Karpas-422 (cell line): ENCODE measurements at regions not wholly inside any gene's neighbourhood (a gene's known extent, or its start where the extent isn't known, plus 50 kb on each side); places are given as distances from the start of the nearest gene placed in this dataset.
"Not testable (repeated sequence)": the region's sequence is repeated elsewhere in the genome, so short reads cannot be mapped to it uniquely, and the experiment has no call there.

Source experiments
- DNase-seq: peaks from one replicate; pipeline ENCODE4 v3.0.0-alpha.2; 2015
- H2AFZ ChIP-seq: fragments of 200-600 bp; sonication (generic); 2 replicates; pipeline ENCODE4 v1.6.1; 2014; ENCODE audit warnings: antibody characterized with exemption, low read length, mixed read lengths
- H3K27ac ChIP-seq: fragments of 200-600 bp; sonication (generic); 2 replicates; pipeline ENCODE4 v1.5.1; 2014; ENCODE audit warnings: mild to moderate bottlenecking, low read length, moderate library complexity
- H3K27me3 ChIP-seq: fragments of 200-600 bp; sonication (generic); 2 replicates; pipeline ENCODE4 v1.6.1; 2014; ENCODE audit warnings: low read length, mixed read lengths
- H3K36me3 ChIP-seq: fragments of 200-600 bp; sonication (generic); 2 replicates; pipeline ENCODE4 v1.6.1; 2014; ENCODE audit warnings: low read length, mixed read lengths; ENCODE audit not compliant: insufficient read depth
- H3K4me1 ChIP-seq: fragments of 200-600 bp; sonication (generic); 2 replicates; pipeline ENCODE4 v1.6.1; 2014; ENCODE audit warnings: mild to moderate bottlenecking, low read length, mixed read lengths
- H3K4me2 ChIP-seq: fragments of 200-600 bp; sonication (generic); 2 replicates; pipeline ENCODE4 v1.6.1; 2014; ENCODE audit warnings: low read length, low read depth, mild to moderate bottlenecking; ENCODE audit not compliant: poor library complexity, severe bottlenecking
- H3K4me3 ChIP-seq: fragments of 200-600 bp; sonication (generic); 2 replicates; pipeline ENCODE4 v1.5.1; 2014; ENCODE audit warnings: mild to moderate bottlenecking, antibody characterized with exemption, low read length, mixed read lengths
- H3K79me2 ChIP-seq: fragments of 200-600 bp; sonication (generic); 2 replicates; pipeline ENCODE4 v1.6.1; 2014; ENCODE audit warnings: mild to moderate bottlenecking, low read length, mixed read lengths
- H3K9ac ChIP-seq: fragments of 200-600 bp; sonication (generic); 2 replicates; pipeline ENCODE4 v1.6.0; 2014; ENCODE audit warnings: low read length
- H3K9me2 ChIP-seq: fragments of 200-600 bp; sonication (generic), shearing (Covaris generic); replicated peaks from 2 replicates; pipeline ENCODE4 v1.6.0; 2014; ENCODE audit warnings: mild to moderate bottlenecking, low read length, moderate library complexity; ENCODE audit not compliant: insufficient read depth
- H3K9me3 ChIP-seq: fragments of 300-700, 200-600 bp; sonication (generic); 2 replicates; pipeline ENCODE4 v1.6.1; 2014; ENCODE audit warnings: low read length, mixed read lengths
- H4K20me1 ChIP-seq: fragments of 200-600 bp; sonication (generic); 2 replicates; pipeline ENCODE4 v1.6.1; 2014; ENCODE audit warnings: mild to moderate bottlenecking, antibody characterized with exemption, low read length, low read depth; ENCODE audit not compliant: insufficient read depth

DNA sequence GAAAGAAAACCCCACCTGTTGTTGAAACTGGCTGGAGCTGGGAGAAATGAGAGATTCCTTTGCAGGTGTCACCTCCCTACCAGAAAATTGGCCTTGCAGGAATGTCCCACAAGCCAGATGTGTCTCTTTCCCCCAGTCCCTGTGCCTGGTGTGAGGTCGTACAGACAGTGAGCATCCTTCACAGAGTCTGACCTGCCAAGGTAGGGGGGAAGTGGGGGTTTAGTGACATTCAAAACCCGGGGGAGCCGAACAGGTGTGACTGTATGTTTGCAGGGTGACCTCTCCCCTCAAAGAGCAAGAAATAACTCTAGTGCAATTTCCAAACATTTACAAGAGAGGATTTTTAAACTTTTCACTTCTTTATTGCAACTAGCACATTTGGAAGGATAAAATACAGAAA is 117.7 kb upstream of the SULF2 start:
- H2AFZ ChIP-seq, H4K20me1 ChIP-seq, H3K9me3 ChIP-seq, H3K27me3 ChIP-seq, H3K4me2 ChIP-seq, H3K4me1 ChIP-seq, H3K9ac ChIP-seq, H3K9me2 ChIP-seq, H3K4me3 ChIP-seq, H3K27ac ChIP-seq, H3K36me3 ChIP-seq, H3K79me2 ChIP-seq, DNase-seq: not testable (repeated sequence)

DNA sequence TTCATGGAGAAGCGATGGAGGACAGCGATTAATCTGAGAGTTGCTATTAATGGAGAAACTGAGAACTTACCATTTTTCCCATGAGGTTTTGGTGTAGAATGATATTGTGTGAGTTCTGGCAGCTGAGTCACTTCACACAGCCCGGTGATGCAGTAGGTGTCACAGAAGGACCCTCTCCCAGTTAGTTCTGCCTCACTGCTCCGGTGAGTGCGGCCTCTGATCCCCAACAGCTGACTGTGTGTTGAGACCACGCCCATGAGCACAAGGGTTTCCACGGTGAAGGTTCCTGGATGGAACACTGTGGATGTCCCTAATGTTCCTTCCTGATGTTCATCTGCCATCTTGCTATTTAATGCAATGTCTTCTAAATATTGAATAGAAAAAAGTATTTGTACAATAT is 114.0 kb upstream of the SULF2 start:
- H3K4me2 ChIP-seq, DNase-seq, H4K20me1 ChIP-seq, H3K9me3 ChIP-seq, H3K27me3 ChIP-seq, H3K4me3 ChIP-seq, H3K4me1 ChIP-seq, H2AFZ ChIP-seq, H3K79me2 ChIP-seq, H3K9ac ChIP-seq, H3K27ac ChIP-seq, H3K9me2 ChIP-seq, H3K36me3 ChIP-seq: not testable (repeated sequence)

DNA sequence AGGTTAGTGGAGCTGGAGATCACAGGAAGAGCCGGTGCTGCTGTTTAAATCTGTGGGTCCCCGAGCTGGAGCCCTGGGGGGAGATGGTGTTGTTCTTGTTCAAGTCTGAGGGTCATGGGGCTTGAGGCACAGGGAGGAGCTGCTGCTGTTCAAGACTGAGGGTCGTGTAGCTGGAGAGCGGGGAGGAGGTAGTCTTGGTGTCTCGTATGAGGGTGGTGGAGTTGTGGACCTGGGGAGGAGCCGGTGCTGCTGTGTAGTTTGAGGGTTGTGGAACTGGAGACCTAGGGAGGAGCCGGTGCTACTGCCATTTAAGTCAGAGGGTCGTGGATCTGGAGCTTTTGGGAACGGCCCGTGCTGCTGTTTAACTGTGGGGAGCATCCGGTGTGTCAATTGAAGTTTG is 112.2 kb upstream of the SULF2 start:
- Histone ChIP-seq H4K20me1 (no peaks in the 10 kb centered on the region), H3K79me2 (no peaks in the 10 kb centered on the region), H3K9me2 (no peaks in the 10 kb centered on the region), H3K36me3 (no peaks in the 10 kb centered on the region), H3K4me3 (no peak overlapping the region), H3K9me3 (no peaks in the 10 kb centered on the region), H3K4me2 (no peak overlapping the region), H3K4me1 (no peaks in the 10 kb centered on the region), H2AFZ (no peak overlapping the region), H3K27me3 (no peaks in the 10 kb centered on the region), H3K9ac (no peak overlapping the region), H3K27ac (no peak overlapping the region)
- no peak for DNase-seq

DNA sequence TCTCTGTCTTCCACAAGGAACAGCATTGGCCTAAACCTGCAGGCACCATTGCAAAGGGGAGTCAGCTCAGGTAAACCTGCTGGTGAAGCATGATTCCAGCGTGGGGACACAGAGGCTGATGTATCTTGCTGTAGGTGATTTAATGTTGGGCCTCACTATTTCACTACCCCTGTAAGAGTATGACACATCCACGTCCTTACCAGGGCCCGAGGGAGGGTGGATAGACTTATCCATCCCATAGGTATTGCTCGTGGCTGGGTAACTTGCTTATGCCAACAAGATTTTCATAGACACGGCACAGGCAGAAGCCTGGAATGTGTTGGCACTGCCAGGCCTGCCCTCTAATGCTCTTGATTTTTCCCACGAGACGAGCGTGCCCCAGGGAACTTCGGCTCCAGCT is 107.4 kb upstream of the SULF2 start:
- H3K4me1 ChIP-seq, H3K36me3 ChIP-seq, H3K9ac ChIP-seq, H3K9me3 ChIP-seq, DNase-seq, H3K27ac ChIP-seq, H3K27me3 ChIP-seq, H3K9me2 ChIP-seq, H4K20me1 ChIP-seq, H3K79me2 ChIP-seq, H2AFZ ChIP-seq, H3K4me3 ChIP-seq, H3K4me2 ChIP-seq: not testable (repeated sequence)

DNA sequence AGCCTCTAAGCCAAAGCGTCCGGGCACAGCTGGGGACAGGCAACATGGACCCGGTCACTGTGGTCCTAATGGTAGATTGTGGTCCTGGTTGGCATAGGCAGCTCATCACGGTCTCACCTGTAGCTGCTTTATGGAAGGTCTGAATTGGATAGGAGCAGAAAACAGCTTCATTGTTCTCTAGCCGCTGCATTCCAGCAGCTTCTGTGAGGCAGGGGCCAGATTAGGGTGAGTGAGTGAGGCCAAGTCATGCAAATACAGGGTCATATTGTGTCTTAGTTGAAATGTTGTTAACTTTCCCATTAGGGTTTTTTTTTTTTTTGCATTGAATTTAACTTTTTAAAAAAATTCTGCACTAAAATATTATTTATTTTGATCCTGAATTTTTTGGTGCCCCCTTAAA is 105.4 kb upstream of the SULF2 start:
- not testable (repeated sequence) for H3K9me2 ChIP-seq, H3K36me3 ChIP-seq, H3K27me3 ChIP-seq, DNase-seq, H3K79me2 ChIP-seq, H3K4me2 ChIP-seq, H3K9me3 ChIP-seq, H3K9ac ChIP-seq, H2AFZ ChIP-seq, H4K20me1 ChIP-seq, H3K27ac ChIP-seq, H3K4me1 ChIP-seq, H3K4me3 ChIP-seq

DNA sequence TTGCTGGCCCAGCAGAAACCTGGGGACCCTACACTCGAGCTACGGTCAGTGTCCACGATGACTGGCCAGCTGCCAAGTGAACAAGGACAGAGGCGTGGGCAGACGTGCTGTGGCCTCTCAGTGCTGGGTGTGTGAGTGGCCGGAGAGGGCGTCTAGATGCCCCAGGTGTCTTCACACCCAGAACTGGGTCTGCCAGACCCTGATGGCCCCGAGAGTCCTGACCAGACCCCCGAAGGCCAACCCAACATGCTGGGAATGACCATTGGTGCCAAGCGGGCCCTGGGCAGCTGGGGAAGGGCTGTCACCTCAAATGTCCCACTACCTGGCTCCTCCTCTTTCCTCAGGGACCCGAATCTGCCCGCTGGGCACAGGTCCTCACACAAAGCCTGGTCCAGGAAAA is 104.5 kb upstream of the SULF2 start:
- H3K27me3 ChIP-seq, H4K20me1 ChIP-seq, H2AFZ ChIP-seq, H3K4me2 ChIP-seq, H3K4me3 ChIP-seq, H3K36me3 ChIP-seq, H3K79me2 ChIP-seq, H3K27ac ChIP-seq, H3K9ac ChIP-seq, H3K4me1 ChIP-seq, DNase-seq, H3K9me3 ChIP-seq, H3K9me2 ChIP-seq: not testable (repeated sequence)

DNA sequence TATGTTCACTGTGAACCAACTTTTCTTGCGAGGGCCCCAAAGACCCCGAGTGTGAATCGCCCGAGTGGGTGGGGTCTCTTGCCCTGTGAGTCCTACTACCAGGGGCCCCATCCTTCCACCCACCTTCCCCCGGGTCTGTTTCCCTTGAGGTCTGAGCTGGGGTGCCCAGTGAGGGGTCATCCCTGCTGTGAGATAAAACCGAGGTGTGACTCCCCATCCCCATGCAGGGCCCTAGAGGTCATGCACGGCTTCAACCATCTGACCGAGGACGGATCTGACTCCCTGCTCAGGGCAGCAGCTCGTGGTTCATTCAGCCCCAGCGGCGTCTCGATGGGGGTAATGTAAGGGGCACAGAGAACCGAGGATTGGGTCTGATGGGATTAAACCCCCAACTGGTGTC is 103.1 kb upstream of the SULF2 start:
- Histone ChIP-seq H4K20me1 (no peaks in the 10 kb centered on the region), H3K27ac (no peak overlapping the region), H3K27me3 (no peaks in the 10 kb centered on the region), H3K4me3 (no peak overlapping the region), H3K36me3 (no peaks in the 10 kb centered on the region), H3K9me3 (no peaks in the 10 kb centered on the region), H3K4me2 (no peak overlapping the region), H3K9ac (no peak overlapping the region), H2AFZ (no peak overlapping the region), H3K79me2 (no peaks in the 10 kb centered on the region), H3K4me1 (no peaks in the 10 kb centered on the region), H3K9me2 (no peaks in the 10 kb centered on the region)
- DNase-seq = no peak

DNA sequence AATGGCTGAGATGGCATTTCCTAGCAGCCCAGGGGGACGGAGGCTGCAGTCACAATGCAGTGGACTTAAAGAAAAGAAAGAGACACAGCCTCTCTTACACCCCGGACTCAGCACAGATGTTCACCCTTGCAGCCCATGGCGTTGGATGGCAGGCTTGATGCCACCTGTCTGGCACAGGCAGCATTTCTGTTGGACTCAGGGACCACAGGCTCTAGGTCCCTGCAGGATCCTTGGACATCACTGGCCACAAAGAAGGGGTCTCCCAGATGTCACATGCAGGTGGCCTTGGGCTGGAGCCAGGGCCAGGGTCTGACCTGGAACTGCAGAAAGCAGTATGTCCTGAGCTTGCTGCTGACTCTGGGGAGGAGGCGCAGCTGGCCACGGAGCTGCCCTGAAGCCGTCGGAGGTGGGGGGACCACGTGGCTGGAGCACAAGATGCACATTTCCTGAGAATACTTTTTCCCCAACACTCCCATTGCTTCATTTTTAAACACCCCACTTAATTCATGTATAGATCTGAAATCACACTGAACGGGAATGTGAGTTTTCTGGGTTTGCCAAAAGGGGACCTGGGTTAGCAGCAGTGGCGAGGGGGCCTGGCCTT is 102.3 kb upstream of the SULF2 start:
- Histone ChIP-seq H2AFZ (no peak overlapping the region), H3K79me2 (no peaks in the 10 kb centered on the region), H3K36me3 (no peaks in the 10 kb centered on the region), H3K9ac (no peak overlapping the region), H3K4me2 (no peak overlapping the region), H3K27me3 (no peaks in the 10 kb centered on the region), H3K27ac (no peak overlapping the region), H3K4me1 (no peaks in the 10 kb centered on the region), H3K4me3 (no peak overlapping the region), H4K20me1 (no peaks in the 10 kb centered on the region), H3K9me2 (no peaks in the 10 kb centered on the region), H3K9me3 (no peaks in the 10 kb centered on the region)
- no peak for DNase-seq

DNA sequence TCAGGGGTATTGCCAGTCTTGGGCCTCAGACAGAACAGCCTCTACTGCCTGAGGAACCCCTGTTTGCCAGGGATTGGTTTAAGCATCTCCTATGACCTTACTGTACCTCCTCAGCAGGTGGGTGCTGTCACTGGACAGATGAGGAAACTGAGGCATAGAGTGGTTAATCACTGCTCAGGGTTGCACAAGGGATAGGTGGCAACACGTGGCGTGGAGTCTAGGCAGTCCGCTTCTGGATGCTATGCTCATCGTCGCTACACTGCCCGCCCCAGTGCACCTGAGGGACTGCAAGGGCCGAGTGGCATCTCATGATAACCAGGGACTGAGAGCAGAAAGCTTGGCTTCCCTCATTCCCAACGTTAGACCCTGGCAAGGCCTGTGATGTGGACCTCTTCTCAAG is 101.8 kb upstream of the SULF2 start:
- Histone ChIP-seq H4K20me1 (no peaks in the 10 kb centered on the region), H3K9me2 (no peaks in the 10 kb centered on the region), H3K9ac (no peak overlapping the region), H3K27ac (no peak overlapping the region), H3K36me3 (no peaks in the 10 kb centered on the region), H3K79me2 (no peaks in the 10 kb centered on the region), H3K4me1 (no peaks in the 10 kb centered on the region), H2AFZ (no peak overlapping the region), H3K4me3 (no peak overlapping the region), H3K27me3 (no peaks in the 10 kb centered on the region), H3K9me3 (no peaks in the 10 kb centered on the region), H3K4me2 (no peak overlapping the region)
- DNase-seq = no peak
